Osteocyte (in vitro differentiated cells): ENCODE measurements at regions not wholly inside any gene's neighbourhood (a gene's known extent, or its start where the extent isn't known, plus 50 kb on each side); places are given as distances from the start of the nearest gene placed in this dataset.

Source experiments
- DNase-seq: peaks from one replicate; pipeline ENCODE4 v3.0.0; 2021; ENCODE audit warnings: mixed read lengths; ENCODE audit not compliant: unreplicated experiment; ENCODE audit errors: extremely low spot score
- H3K27ac Mint-ChIP-seq: one replicate; pipeline ENCODE4 v1.8.0; 2021; ENCODE audit warnings: mild to moderate bottlenecking, mixed read lengths; ENCODE audit not compliant: unreplicated experiment
- H3K27me3 Mint-ChIP-seq: one replicate; pipeline ENCODE4 v1.8.0; 2021; ENCODE audit warnings: mixed read lengths; ENCODE audit not compliant: unreplicated experiment
- H3K36me3 Mint-ChIP-seq: one replicate; pipeline ENCODE4 v1.8.0; 2021; ENCODE audit warnings: mixed read lengths; ENCODE audit not compliant: unreplicated experiment
- H3K4me1 Mint-ChIP-seq: one replicate; pipeline ENCODE4 v1.8.0; 2021; ENCODE audit warnings: mixed read lengths; ENCODE audit not compliant: unreplicated experiment
- H3K4me3 Mint-ChIP-seq: one replicate; pipeline ENCODE4 v1.8.0; 2021; ENCODE audit warnings: mild to moderate bottlenecking, moderate library complexity, mixed read lengths; ENCODE audit not compliant: unreplicated experiment
- H3K9me3 Mint-ChIP-seq: one replicate; pipeline ENCODE4 v1.8.0; 2021; ENCODE audit warnings: mixed read lengths; ENCODE audit not compliant: unreplicated experiment
- CTCF ChIP-seq: fragments of 200-600 bp; sonication (generic); IDR thresholded peaks from 2 replicates; pipeline ENCODE4 v1.5.0; 2021; ENCODE audit warnings: antibody characterized with exemption, mild to moderate bottlenecking, moderate library complexity

GRCh38 chr4:77327151-77327550, 170.1 kb downstream of the CCNG2 start:
- Mint-ChIP-seq H3K36me3 (no peaks in the 10 kb centered on the region), H3K4me1 (no peaks in the 10 kb centered on the region), H3K4me3 (no peak overlapping the region), H3K27ac (no peak overlapping the region), H3K9me3 (peaks cover 4% of the 10 kb centered on the region), H3K27me3 (peaks cover 17% of the 10 kb centered on the region)
- DNase-seq = no peak
- no peak for TF ChIP-seq CTCF

DNA sequence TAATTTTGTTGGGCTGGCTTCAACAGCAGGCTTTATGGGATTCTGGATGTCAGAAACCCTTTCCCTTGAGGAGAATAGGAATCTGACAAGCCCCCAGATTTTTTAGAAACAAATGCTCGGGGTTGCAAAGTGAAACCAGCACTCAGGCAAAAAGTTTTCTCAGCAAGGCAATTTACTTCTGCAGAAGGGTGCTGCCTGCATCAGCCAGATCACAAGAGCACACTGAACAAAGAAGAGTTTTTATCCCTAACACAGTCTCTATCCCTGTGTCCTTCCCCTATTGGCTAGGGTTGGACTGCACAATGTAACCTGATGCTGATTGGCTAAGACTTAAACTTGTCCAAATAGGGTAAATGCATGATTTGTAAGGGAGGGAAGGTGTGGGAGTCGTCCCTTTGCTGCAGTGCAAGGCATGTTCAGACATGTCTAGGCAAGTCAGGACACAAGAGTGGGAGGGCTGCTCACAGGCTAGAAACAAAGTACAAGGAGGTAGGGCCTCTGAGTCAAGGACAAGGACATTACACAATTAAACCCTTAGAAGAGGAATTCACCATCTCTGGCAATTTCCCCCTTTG, 175.8 kb downstream of the CCNG2 start:
- no peak for TF ChIP-seq CTCF
- H3K36me3 Mint-ChIP-seq = no peaks in the 10 kb centered on the region
- no peak overlapping the region for H3K4me3 Mint-ChIP-seq
- DNase-seq = no peak
- H3K4me1 Mint-ChIP-seq = no peaks in the 10 kb centered on the region
- no peaks in the 10 kb centered on the region for H3K27me3 Mint-ChIP-seq
- H3K27ac Mint-ChIP-seq = no peak overlapping the region
- H3K9me3 Mint-ChIP-seq = peaks cover 21% of the 10 kb centered on the region

DNA sequence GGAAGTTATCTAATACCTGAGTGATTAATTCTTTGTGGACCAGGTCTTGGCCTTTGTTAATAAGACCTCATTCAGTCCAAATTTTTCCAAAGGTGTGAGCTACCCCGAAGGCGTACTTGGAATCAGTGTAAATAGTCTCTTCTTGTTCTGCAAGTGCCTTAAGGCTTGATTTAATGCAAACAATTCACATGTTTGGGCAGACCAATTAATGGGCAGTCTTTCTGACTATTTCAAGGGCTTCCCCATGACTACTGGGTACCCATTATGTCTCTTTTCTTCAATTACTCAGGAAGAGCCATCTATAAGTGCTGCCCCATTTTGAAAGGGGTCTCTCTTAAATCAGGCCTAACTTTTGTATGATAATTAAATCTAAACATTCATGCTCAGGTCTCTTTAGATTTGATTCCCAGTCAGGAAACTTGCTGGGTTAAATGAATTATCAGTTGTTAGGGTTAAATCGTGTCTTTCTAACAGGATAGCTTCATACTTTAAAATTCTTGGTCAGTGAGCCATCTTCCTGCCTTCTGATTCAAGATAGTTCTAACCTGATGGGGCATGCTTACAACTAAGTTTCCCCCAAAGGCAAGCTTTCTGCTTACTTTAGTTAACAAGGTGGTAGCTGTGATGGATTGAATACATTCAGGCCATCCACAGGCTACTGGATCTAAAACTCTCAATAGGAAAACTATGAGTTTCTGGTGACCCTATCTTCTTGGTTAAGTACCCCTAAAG, 179.6 kb downstream of the CCNG2 start:
- H3K27me3 Mint-ChIP-seq = no peaks in the 10 kb centered on the region
- TF ChIP-seq CTCF = no peak
- H3K36me3 Mint-ChIP-seq = no peaks in the 10 kb centered on the region
- H3K4me1 Mint-ChIP-seq = no peaks in the 10 kb centered on the region
- H3K9me3 Mint-ChIP-seq = peaks cover 37% of the 10 kb centered on the region
- H3K4me3 Mint-ChIP-seq = no peak overlapping the region
- no peak overlapping the region for H3K27ac Mint-ChIP-seq
- no peak for DNase-seq

DNA sequence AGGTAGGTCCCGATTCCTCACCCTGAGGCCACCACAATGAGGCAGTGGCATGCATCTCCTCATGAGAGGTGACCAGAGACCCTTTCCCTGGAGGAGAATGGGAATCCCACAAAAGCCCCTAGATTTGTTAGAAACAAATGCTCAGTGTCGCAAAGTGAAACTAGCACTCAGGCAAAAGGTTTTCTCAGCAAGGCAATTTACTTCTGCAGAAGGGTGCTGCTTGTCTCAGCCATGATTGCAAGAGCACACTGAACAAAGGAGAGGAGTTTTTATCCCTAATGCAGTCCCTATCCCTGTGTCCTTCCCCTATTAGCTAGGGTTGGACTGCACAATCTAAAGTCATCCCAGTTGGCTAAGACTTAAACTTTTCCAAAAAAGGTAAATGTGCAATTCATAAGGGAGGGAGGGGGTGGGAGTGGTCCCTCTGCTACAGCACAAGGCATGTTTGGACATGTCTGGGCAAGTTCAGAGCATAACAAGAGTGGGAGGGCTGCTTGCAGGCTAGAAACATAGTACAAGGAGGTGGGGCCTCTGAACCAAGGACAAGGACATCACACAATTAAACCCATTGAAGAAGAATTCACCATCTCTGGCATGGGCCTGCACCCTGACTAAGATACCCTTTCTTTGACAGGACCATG, 185.3 kb downstream of the CCNG2 start:
- DNase-seq = no peak
- H3K9me3 Mint-ChIP-seq = peaks cover 27% of the 10 kb centered on the region
- H3K27ac Mint-ChIP-seq = no peak overlapping the region
- no peaks in the 10 kb centered on the region for H3K36me3 Mint-ChIP-seq
- H3K27me3 Mint-ChIP-seq = peaks cover 15% of the 10 kb centered on the region
- H3K4me3 Mint-ChIP-seq = no peak overlapping the region
- TF ChIP-seq CTCF = no peak
- H3K4me1 Mint-ChIP-seq = no peaks in the 10 kb centered on the region

GRCh38 chr4:77344001-77344400, 187.0 kb downstream of the CCNG2 start:
- Mint-ChIP-seq H3K36me3 (no peaks in the 10 kb centered on the region), H3K4me3 (no peak overlapping the region), H3K27me3 (peaks cover 18% of the 10 kb centered on the region), H3K27ac (no peak overlapping the region), H3K9me3 (peaks cover 22% of the 10 kb centered on the region), H3K4me1 (no peaks in the 10 kb centered on the region)
- DNase-seq = no peak
- no peak for TF ChIP-seq CTCF
